IgD-negative memory B cell (primary cell): ENCODE measurements at regions not wholly inside any gene's neighbourhood (a gene's known extent, or its start where the extent isn't known, plus 50 kb on each side); places are given as distances from the start of the nearest gene placed in this dataset.

ENCODE experiments used
- H3K27ac Mint-ChIP-seq, 3 donors: one replicate each; pipeline ENCODE4 v1.8.0; 2020 to 2022; ENCODE audit warnings: mild to moderate bottlenecking in 3 of 3, mixed read lengths in 3 of 3, moderate library complexity in 1 of 3
- H3K27me3 Mint-ChIP-seq: one replicate; pipeline ENCODE4 v1.8.0; 2021; ENCODE audit warnings: mixed read lengths
- H3K36me3 Mint-ChIP-seq: one replicate; pipeline ENCODE4 v1.8.0; 2020; ENCODE audit warnings: mild to moderate bottlenecking, mixed read lengths
- H3K4me1 Mint-ChIP-seq, 3 donors: one replicate each; pipeline ENCODE4 v1.8.0; 2020 to 2022; ENCODE audit warnings: mixed read lengths in 3 of 3, mild to moderate bottlenecking in 1 of 3
- H3K4me3 Mint-ChIP-seq, 4 donors: one replicate each; pipeline ENCODE4 v1.8.0; 2020 to 2022; ENCODE audit warnings: mild to moderate bottlenecking in 4 of 4, mixed read lengths in 4 of 4, moderate library complexity in 3 of 4
- H3K9me3 Mint-ChIP-seq, 3 donors: one replicate each; pipeline ENCODE4 v1.8.0; 2020 to 2021; ENCODE audit warnings: mixed read lengths in 3 of 3, mild to moderate bottlenecking in 1 of 3

DNA sequence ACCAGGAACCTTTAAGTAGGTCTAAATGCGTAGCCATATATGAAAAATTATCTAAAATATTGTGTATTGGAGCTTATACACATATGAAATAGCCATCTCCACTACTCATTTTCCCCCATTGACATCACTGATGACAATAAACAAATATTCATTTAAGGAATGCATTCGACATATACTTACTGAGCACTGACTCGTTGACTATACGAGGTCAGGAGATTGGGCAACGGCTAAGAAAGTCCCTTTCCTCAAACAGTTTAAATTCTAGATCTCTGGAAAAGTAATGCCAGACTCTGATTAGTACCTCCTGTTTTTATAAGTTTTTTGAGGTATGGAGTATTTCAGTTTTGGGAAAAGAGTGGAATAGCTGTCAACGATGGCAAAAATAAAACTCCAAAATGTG lies 139.4 kb upstream of the DIO2 start:
- Mint-ChIP-seq H3K36me3 (no peaks in the 10 kb centered on the region), H3K27me3 (no peaks in the 10 kb centered on the region), H3K27ac (no peak overlapping the region), H3K4me1 (no peaks in the 10 kb centered on the region), H3K4me3 (no peak overlapping the region), H3K9me3 (peaks cover 0 to 5% (median 2%) of the 10 kb centered on the region in 3 donors)

GRCh38 chr14:80346395-80346794 lies 135.1 kb upstream of the DIO2 start:
- Mint-ChIP-seq H3K36me3 (no peaks in the 10 kb centered on the region), H3K4me3 (no peak overlapping the region), H3K9me3 (peaks cover 0 to 7% (median 0%) of the 10 kb centered on the region in 3 donors), H3K27ac (no peak overlapping the region), H3K27me3 (no peaks in the 10 kb centered on the region), H3K4me1 (no peaks in the 10 kb centered on the region)

DNA sequence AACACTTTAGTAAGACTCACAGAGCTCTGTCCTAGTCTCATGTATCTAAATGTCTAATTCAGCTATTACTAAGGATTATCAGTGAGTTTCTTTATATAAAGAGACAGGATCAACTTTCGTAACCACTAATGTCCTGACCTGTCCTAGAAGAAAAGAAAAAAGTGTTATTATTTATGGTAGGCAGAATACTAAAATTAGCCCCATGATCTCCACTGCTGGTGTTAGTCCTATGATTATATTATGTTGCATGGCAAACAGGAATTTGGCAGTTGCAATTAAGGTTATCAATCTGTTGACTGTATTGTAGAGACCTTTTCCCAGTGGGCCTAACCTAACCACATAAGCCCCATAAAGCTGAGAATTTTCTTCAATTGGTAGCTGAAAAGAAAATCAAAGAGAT lies 132.9 kb upstream of the DIO2 start:
- Mint-ChIP-seq H3K4me3 (no peak overlapping the region), H3K27ac (no peak overlapping the region)

DNA sequence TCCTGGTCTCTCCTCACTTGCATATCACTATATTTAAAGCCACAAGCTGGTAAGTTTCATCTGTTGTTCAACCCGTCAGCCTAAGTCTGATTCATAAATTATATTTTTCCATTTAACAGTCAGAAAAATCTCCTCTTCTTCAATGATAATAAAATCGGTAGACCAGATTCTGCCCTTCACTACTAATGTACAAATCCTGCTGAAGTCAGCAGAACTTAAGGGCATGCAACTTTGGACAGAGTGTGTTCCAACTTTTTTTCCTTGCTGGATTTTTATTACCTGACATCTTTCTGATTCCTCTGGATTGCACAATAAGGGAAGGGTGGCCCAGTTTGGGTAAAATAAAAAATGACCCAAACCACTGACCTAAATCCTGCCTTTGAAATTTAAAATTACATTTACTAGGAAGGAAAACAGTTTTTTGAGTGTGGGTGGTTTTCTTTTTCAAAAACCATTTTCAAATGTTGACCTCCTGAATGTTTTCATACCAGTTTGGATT lies 125.4 kb upstream of the DIO2 start:
- Mint-ChIP-seq H3K4me1 (no peaks in the 10 kb centered on the region), H3K36me3 (no peaks in the 10 kb centered on the region), H3K4me3 (no peak overlapping the region), H3K9me3 (peaks cover 3 to 11% (median 11%) of the 10 kb centered on the region in 3 donors), H3K27me3 (no peaks in the 10 kb centered on the region), H3K27ac (no peak overlapping the region)

More for the DNA sequence above, 132.9 kb upstream of the DIO2 start:
- Mint-ChIP-seq H3K9me3 (peaks cover 4 to 8% (median 7%) of the 10 kb centered on the region in 3 donors), H3K27me3 (no peaks in the 10 kb centered on the region), H3K36me3 (no peaks in the 10 kb centered on the region), H3K4me1 (no peaks in the 10 kb centered on the region)

DNA sequence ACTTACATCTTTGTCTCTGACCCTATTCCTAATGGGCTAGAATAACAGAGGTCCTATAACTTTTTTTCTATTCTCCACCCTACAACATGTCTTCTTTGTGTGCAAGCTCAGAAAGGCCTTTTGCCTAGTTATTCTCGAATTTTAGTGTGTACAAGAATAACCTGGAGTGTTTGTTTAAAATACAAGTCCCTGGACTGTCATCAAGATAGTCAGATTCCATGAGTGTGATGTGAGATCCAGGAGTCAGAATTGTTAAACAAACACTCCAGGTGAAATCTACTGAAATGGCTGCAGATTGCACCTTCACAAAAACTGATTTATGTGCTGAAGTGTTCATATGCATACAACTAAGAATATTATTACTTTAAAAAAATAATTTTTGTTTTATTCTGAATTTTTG lies 114.4 kb upstream of the DIO2 start:
- H3K36me3 Mint-ChIP-seq, result no peaks in the 10 kb centered on the region
- no peaks in the 10 kb centered on the region for H3K27me3 Mint-ChIP-seq
- no peaks in the 10 kb centered on the region for H3K4me1 Mint-ChIP-seq
- peaks cover 0 to 2% (median 0%) of the 10 kb centered on the region in 3 donors for H3K9me3 Mint-ChIP-seq
- H3K27ac Mint-ChIP-seq, result no peak overlapping the region
- no peak overlapping the region for H3K4me3 Mint-ChIP-seq

DNA sequence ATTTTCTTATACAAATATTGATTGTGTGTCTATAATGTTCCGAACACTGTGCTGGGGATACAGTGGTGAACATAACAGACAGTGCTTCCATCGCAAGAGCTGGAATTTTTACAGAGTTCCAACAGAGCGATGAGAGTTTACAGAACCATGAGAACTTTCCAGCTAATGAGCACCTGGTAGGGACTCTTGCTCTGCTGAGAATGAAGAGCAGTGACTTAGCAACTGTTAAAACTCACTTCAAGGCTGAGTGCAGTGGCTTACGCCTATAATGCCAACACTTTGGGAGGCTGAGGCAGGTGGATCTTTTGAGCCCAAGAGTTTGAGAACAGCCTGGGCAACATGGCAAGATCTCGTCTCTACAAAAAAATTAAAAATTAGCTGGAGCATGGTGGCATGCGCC lies 113.8 kb upstream of the DIO2 start:
- no peaks in the 10 kb centered on the region for H3K27me3 Mint-ChIP-seq
- H3K9me3 Mint-ChIP-seq, result peaks cover 0 to 3% (median 0%) of the 10 kb centered on the region in 3 donors
- H3K4me1 Mint-ChIP-seq, result no peaks in the 10 kb centered on the region
- H3K36me3 Mint-ChIP-seq, result no peaks in the 10 kb centered on the region
- no peak overlapping the region for H3K27ac Mint-ChIP-seq
- no peak overlapping the region for H3K4me3 Mint-ChIP-seq

- Mint-ChIP-seq H3K9me3 (peaks cover 0 to 3% (median 0%) of the 10 kb centered on the region in 3 donors), H3K27ac (no peak overlapping the region), H3K4me1 (no peaks in the 10 kb centered on the region), H3K4me3 (no peak overlapping the region), H3K36me3 (no peaks in the 10 kb centered on the region), H3K27me3 (no peaks in the 10 kb centered on the region)
These were observed 113.3 kb upstream of the DIO2 start for GRCh38 chr14:80324649-80325048.

- Mint-ChIP-seq H3K27me3 (no peaks in the 10 kb centered on the region), H3K36me3 (no peaks in the 10 kb centered on the region), H3K4me3 (no peak overlapping the region), H3K27ac (no peak overlapping the region), H3K9me3 (peaks cover 1 to 7% (median 2%) of the 10 kb centered on the region in 3 donors), H3K4me1 (no peaks in the 10 kb centered on the region)
These were observed 111.8 kb upstream of the DIO2 start for GRCh38 chr14:80323038-80323665.

- no peaks in the 10 kb centered on the region for H3K27me3 Mint-ChIP-seq
- no peak overlapping the region for H3K27ac Mint-ChIP-seq
- peaks cover 0 to 2% (median 0%) of the 10 kb centered on the region in 3 donors for H3K4me1 Mint-ChIP-seq
- no peaks in the 10 kb centered on the region for H3K36me3 Mint-ChIP-seq
- H3K9me3 Mint-ChIP-seq, result peaks cover 1 to 7% (median 4%) of the 10 kb centered on the region in 3 donors
- H3K4me3 Mint-ChIP-seq, result no peak overlapping the region
These were observed 105.1 kb upstream of the DIO2 start for GRCh38 chr14:80316441-80316840.

DNA sequence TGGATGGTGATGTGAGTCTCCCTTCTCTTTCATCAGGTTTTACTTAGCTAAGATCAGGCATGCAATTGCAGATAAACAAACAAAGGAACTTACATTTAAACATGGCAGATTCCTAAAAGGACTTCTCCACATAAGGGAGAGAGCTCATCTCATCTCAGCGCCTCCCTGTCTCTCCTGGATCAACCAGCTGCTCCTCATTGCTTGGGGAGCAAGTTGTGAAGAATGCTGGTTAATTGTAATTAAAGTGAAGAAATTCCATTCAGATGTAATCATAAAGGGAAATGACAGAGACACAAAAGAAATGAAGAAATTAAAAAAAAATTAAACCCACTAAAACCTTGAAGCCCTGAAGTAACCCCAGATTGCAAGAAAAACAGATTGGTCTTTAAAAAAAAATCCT lies 104.4 kb upstream of the DIO2 start:
- H3K4me3 Mint-ChIP-seq, result no peak overlapping the region
- H3K27ac Mint-ChIP-seq, result peak overlapping the region in 1 of 3 donors; percentile 76
- H3K27me3 Mint-ChIP-seq, result no peaks in the 10 kb centered on the region
- H3K4me1 Mint-ChIP-seq, result peaks cover 0 to 2% (median 0%) of the 10 kb centered on the region in 3 donors
- no peaks in the 10 kb centered on the region for H3K36me3 Mint-ChIP-seq
- peaks cover under 1 to 7% (median 4%) of the 10 kb centered on the region in 3 donors for H3K9me3 Mint-ChIP-seq

DNA sequence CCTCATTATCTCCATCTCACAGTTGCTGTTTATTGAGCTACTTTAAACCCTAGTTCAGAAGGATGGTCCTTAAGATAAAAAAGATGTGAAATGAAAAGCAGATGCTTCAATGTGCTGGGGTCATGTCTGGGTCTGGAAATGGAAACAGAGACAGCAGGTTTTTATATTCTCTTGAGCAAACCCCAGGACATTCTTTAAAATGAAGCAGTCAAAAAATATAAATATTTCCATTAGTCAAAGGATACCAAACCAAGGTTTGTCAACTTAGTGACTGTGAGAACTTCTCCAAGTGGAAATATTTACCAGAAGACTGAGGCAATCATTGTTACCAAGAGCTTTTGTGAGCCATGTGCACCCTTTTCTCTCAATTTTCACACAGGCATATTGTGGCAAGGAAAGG lies 102.5 kb upstream of the DIO2 start:
- no peaks in the 10 kb centered on the region for H3K27me3 Mint-ChIP-seq
- no peak overlapping the region for H3K4me3 Mint-ChIP-seq
- no peaks in the 10 kb centered on the region for H3K36me3 Mint-ChIP-seq
- no peak overlapping the region for H3K27ac Mint-ChIP-seq
- H3K9me3 Mint-ChIP-seq, result peaks cover 0 to 13% (median 4%) of the 10 kb centered on the region in 3 donors
- H3K4me1 Mint-ChIP-seq, result peaks cover 0 to 2% (median 0%) of the 10 kb centered on the region in 3 donors

DNA sequence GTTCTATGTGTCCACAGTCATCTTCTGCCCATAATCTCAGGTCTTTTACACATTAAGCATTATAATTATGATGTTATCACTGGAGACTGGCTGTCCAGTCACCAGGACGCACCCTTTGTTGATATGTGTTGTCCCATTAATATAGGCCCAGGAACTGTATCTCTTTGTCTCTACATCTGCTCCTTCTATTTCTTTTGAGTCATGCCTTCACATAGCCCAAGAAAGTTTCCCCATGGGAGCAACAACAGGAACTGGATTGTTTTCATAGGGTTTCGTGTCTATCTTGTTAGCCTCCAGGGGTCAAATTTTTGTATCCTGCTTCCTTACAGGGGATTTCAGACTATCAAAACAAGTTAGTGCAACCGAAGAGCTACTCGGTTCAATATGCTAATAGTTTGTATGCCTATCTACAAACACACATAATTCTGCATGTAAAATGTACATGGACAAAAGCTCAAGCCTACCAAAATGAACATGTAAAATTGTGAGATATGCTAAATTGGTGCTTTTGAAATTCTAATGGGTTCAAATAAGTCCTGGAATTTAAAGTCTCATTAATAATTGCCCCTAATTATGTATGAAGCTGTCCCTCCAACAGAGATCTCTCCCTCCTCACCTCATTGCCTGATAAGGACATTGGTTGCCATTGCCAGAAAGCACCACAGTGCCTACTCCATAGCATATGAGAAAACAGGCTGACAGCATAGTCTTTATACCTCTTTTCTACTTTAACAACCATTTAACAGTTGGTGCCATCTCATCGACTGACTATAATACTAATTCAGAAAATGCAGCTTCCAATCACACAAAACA lies 99.8 kb upstream of the DIO2 start:
- Mint-ChIP-seq H3K27me3 (no peaks in the 10 kb centered on the region), H3K36me3 (no peaks in the 10 kb centered on the region), H3K4me3 (no peak overlapping the region), H3K27ac (no peak overlapping the region), H3K4me1 (peaks cover 0 to 1% (median 0%) of the 10 kb centered on the region in 3 donors), H3K9me3 (peaks cover 0 to 18% (median 4%) of the 10 kb centered on the region in 3 donors)

DNA sequence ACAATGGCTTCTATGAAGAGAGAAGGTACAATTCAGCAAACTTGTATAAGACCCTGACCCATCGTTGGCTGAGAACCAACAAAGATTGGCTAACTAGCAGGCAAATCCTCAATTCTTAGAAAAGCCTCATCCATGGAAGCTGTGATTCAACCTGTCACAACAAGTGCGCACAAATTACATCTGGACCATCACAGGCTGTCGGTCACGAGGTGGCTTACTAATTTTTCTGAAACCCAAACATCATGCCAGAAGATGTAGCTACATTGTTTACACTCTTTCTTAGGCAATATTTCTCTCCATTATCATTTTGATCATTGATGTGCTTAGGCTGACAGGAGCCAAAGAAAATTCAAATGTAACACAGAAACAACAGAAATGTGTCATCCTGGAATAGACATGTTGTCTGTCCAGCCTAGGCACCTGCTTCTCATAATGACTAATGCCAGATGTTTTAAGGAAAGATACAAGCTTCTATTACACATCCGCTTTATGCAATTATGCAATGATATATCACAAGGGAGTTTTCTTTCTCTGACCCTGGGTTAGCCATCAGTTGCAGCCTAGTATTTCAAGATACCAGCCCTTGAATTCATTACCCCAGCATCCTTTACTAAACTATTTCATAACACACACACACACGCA lies 92.9 kb upstream of the DIO2 start:
- Mint-ChIP-seq H3K27ac (no peak overlapping the region), H3K36me3 (no peaks in the 10 kb centered on the region), H3K27me3 (no peaks in the 10 kb centered on the region), H3K9me3 (peaks cover 0 to 14% (median 2%) of the 10 kb centered on the region in 3 donors), H3K4me3 (no peak overlapping the region), H3K4me1 (no peaks in the 10 kb centered on the region)

GRCh38 chr14:80300351-80300750 lies 89.0 kb upstream of the DIO2 start:
- Mint-ChIP-seq H3K36me3 (peaks cover 2% of the 10 kb centered on the region), H3K27me3 (no peaks in the 10 kb centered on the region), H3K4me1 (no peaks in the 10 kb centered on the region), H3K27ac (no peak overlapping the region), H3K9me3 (peaks cover 0 to 7% (median 2%) of the 10 kb centered on the region in 3 donors), H3K4me3 (no peak overlapping the region)

GRCh38 chr14:80298491-80299017 lies 87.2 kb upstream of the DIO2 start:
- peaks cover 0 to 4% (median 2%) of the 10 kb centered on the region in 3 donors for H3K9me3 Mint-ChIP-seq
- H3K27me3 Mint-ChIP-seq, result no peaks in the 10 kb centered on the region
- H3K27ac Mint-ChIP-seq, result no peak overlapping the region
- H3K36me3 Mint-ChIP-seq, result peaks cover 2% of the 10 kb centered on the region
- no peaks in the 10 kb centered on the region for H3K4me1 Mint-ChIP-seq
- H3K4me3 Mint-ChIP-seq, result no peak overlapping the region
